ENCODE measurements at regions not wholly inside any gene's neighbourhood (a gene's known extent, or its start where the extent isn't known, plus 50 kb on each side); places are given as distances from the start of the nearest gene placed in this dataset.
"Not testable (repeated sequence)": the region's sequence is repeated elsewhere in the genome, so short reads cannot be mapped to it uniquely, and the experiment has no call there.

DNA sequence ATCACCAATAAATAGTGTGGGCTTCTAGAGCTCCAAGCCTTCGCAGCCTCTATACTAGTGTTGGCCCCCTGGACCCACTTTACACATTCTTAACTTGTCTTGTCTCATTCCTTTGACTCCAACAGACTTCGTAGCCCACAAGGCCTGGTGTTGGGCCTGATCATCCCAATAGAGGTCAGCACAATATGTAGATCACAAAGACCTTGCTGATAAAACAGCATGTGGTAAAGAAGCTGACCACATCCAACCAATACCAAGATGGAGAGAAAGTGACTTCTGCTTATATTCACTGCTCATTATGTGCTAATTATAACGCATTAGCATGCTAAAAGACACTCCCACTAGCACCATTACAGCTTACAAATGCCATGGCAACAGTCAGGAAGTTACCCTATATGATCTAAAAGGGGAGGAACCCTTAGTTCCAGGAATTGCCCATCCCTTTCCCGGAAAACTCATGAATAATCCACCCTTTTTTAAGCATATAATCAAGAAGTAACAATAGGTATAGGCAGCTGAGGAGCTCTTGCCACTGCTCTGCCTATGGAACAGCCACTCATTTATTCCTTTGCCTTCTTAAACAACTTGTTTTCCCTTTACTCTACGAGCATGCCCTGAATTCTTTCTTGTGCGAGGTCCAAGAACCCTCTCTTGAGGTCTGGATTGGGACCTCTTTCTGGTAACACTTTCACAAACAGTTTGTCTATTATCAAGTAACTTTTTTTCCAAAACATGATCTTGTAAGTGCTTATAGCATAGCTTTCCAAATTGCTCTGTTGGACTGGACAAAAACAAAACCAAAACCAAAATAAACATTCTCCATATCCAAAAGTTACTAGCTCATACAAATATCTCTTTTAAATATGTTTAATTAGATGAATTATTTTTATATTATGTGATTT is 54.6 kb upstream of the ECHDC1 start:
- DNase-seq (ENCODE audit: extremely low spot score), result no peak
- CTCF ChIA-PET, result no interaction called here
- POLR2A ChIA-PET, result no interaction called here
- TF ChIP-seq HDGF (IDR thresholded peaks at IDR 0.05; ENCODE audit: borderline replicate concordance) (no peak), BHLHE40 (IDR thresholded peaks at IDR 0.05; ENCODE audit: borderline replicate concordance) (no peak), TARDBP (IDR thresholded peaks at IDR 0.05) (no peak), FOXA1 (IDR thresholded peaks at IDR 0.05) (no peak), L3MBTL2 (conservative IDR thresholded peaks at IDR 0.05) (no peak), SP1 (IDR thresholded peaks at IDR 0.05) (no peak), SUZ12 (IDR thresholded peaks at IDR 0.05) (no peak), NFRKB (IDR thresholded peaks at IDR 0.05) (no peak), CTBP1 (IDR thresholded peaks at IDR 0.05; ENCODE audit: borderline replicate concordance) (no peak), ZNF384 (IDR thresholded peaks at IDR 0.05) (no peak), FOXM1 (IDR thresholded peaks at IDR 0.05; ENCODE audit: borderline replicate concordance) (no peak), ELF4 (IDR thresholded peaks at IDR 0.05) (no peak), ARNT (IDR thresholded peaks at IDR 0.05) (no peak), FOXK2 (IDR thresholded peaks at IDR 0.05) (no peak), LEF1 (IDR thresholded peaks at IDR 0.05; ENCODE audit: borderline replicate concordance) (no peak)
- TF ChIP-seq, protein P1, sequence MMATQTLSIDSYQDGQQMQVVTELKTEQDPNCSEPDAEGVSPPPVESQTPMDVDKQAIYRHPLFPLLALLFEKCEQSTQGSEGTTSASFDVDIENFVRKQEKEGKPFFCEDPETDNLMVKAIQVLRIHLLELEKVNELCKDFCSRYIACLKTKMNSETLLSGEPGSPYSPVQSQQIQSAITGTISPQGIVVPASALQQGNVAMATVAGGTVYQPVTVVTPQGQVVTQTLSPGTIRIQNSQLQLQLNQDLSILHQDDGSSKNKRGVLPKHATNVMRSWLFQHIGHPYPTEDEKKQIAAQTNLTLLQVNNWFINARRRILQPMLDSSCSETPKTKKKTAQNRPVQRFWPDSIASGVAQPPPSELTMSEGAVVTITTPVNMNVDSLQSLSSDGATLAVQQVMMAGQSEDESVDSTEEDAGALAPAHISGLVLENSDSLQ (IDR thresholded peaks at IDR 0.05), result no peak

DNA sequence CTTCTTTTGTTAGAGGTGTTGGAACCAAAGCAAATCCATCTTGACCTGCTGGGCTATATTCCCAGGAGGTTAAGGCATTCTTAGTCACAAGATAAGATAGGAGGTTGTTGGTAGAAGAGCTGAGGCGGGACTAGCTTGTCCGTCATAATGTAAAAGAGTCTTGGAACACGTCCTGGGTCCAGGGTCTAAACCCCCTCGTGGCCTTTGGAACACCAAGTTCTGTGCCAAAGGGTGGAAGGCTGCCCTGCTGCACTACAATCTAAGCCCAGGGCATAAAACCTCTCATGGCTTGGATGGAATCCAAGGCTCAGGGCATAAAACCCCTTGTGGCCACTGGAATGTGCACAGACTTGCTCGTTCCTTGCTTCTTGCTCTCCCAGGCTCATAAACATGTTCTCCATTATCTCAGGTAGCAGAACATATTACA is 53.8 kb upstream of the ECHDC1 start:
- DNase-seq (ENCODE audit: extremely low spot score); POLR2A ChIA-PET; CTCF ChIA-PET: not testable (repeated sequence)

All from HEK293T (cell line).